PC-9 (cell line): ENCODE measurements at regions not wholly inside any gene's neighbourhood (a gene's known extent, or its start where the extent isn't known, plus 50 kb on each side); places are given as distances from the start of the nearest gene placed in this dataset.

ENCODE experiments used
- CTCF ChIP-seq: fragments of 200-600 bp; sonication (generic); conservative IDR thresholded peaks from 2 replicates; pipeline ENCODE4 v1.6.1; 2017; ENCODE audit warnings: mixed run types, antibody characterized with exemption, mild to moderate bottlenecking, moderate library complexity
- EZH2 ChIP-seq: fragments of 200-600 bp; sonication (generic); IDR thresholded peaks from 2 replicates; pipeline ENCODE4 v1.8.0; 2017; ENCODE audit warnings: antibody characterized with exemption, low read depth

GRCh38 chr17:34178092-34178491 is 77.0 kb upstream of the CCL2 start:
- TF ChIP-seq CTCF (no peak), EZH2 (no peak)
